DMS114 treated with DMSO at 0.1 percent for 48 hours (cell line): ENCODE measurements at regions not wholly inside any gene's neighbourhood (a gene's known extent, or its start where the extent isn't known, plus 50 kb on each side); places are given as distances from the start of the nearest gene placed in this dataset.

Source experiments
- DNase-seq: peaks from one replicate; lab custom pipeline; 2025; ENCODE audit not compliant: unreplicated experiment; lab: John Stamatoyannopoulos, UW

GRCh38 chr2:65550246-65550645 lies 117.8 kb upstream of the SPRED2 start:
- DNase-seq = no peak

DNA sequence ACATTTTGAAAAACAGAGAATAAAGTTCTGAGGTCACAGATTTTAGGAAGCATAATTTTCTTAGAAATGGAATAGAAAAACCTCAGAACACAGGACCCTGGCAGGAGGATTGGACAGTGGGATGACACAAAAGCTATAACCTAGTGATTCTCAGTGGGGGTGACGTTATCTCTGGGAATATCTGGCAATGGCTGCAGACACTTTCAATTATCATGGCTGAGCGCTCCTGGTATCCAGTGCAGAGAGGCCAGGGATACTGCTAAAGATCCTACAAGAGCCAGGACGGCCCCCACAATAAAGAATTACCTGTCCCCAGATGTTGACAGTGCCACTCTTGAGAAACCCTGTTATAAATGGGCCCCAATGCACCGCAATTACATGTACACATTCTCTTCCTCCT lies 117.2 kb upstream of the SPRED2 start:
- DNase-seq = no peak

GRCh38 chr2:65549257-65549627 lies 116.8 kb upstream of the SPRED2 start:
- no peak for DNase-seq

DNA sequence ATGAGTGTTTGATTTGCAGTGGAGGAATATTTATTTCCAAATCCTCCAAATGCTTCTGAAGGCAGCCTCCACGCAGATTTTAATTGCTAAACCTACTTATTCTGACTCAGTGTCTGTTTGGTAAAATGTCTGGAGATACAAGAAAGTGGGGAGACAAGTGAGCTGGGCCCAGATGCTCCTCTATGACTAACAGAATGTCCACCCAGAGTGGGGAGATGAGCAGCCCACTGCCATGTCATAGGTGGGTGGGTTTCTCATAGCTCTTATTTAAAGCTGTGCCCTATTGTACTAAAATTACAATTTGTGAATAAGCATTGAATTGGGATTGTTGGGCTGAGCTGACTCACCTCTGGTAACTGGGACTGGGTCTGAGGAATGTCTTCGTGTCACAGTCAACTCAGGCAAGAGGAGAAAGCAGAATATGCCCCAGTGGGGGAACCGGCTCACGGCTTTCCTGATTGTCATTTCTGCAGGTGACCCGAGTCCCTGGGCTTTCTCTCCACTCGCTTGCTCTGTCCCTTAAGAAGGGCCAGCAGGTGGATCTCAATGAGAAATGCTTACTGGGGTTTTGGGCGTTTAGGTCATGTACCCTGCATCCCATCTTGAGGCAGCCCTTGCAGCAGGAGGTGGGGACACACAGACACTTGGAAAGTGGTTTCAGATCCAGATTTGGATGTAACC lies 116.3 kb upstream of the SPRED2 start:
- DNase-seq = no peak

GRCh38 chr2:65548064-65548463 lies 115.7 kb upstream of the SPRED2 start:
- DNase-seq = no peak

- DNase-seq = no peak
Measured at GRCh38 chr2:65545837-65546805, 113.7 kb upstream of the SPRED2 start.

GRCh38 chr2:65541773-65542172 lies 109.4 kb upstream of the SPRED2 start:
- no peak for DNase-seq

DNA sequence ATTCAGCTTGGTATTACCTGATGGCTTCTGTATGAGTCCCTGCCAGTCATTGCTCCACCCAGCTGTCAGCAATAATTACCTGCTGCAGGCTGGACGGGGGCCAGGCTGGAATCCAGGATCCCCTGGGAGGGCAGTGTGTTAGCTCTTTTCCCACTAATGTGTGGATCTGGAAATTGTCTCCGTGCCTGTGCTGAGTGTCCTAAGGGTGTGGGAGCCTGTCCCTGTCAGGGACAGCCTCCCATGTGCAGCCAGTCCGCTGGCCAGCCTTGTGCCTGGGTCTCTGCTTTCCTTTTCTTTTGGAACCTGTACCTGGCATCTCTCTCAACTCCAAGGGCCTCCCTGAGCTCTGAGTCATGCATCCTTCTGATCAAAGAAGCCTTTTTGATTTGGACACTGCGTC lies 107.2 kb upstream of the SPRED2 start:
- DNase-seq = no peak

GRCh38 chr2:65537651-65538385 lies 105.4 kb upstream of the SPRED2 start:
- DNase-seq = no peak

DNA sequence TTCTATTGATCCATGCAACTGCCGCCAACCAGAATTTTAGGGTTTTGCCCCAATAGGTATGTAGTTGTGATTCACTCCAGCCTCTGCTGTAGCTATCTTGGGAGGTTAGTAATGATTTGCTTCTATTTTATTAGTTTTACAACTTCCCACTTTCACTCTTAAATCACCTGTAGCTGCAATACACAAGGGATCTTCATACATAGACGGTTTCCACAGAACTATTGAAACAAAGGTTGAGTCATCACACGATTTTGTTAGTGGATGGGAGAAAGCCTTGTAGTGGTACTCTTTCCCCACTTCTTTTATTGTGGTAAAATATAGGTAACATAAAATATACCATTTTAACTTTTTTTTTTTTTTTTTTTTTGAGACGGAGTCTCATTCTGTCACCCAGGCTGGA lies 104.2 kb upstream of the SPRED2 start:
- DNase-seq = no peak

DNA sequence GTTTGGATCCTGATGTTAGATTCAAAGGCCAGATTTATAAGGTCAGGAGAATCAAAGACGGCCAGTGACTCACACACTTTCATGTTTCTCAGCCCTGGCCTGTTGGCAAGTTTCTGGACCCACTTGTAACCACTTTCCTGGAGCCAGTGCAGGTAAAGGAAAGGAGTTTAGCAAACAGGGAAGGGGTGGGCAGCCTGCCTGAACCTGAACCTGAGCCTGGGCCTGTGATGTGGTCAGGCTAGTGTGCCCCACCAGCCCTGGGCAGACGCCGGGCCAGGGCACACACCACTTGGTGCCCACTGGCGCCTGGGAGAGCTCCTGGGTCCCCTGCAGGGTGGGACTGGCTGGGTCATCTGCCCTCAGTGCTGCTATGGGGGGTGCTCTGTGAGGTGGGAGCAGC lies 100.5 kb upstream of the SPRED2 start:
- no peak for DNase-seq

- DNase-seq = no peak
Measured at GRCh38 chr2:65532326-65532725, 99.9 kb upstream of the SPRED2 start.

DNA sequence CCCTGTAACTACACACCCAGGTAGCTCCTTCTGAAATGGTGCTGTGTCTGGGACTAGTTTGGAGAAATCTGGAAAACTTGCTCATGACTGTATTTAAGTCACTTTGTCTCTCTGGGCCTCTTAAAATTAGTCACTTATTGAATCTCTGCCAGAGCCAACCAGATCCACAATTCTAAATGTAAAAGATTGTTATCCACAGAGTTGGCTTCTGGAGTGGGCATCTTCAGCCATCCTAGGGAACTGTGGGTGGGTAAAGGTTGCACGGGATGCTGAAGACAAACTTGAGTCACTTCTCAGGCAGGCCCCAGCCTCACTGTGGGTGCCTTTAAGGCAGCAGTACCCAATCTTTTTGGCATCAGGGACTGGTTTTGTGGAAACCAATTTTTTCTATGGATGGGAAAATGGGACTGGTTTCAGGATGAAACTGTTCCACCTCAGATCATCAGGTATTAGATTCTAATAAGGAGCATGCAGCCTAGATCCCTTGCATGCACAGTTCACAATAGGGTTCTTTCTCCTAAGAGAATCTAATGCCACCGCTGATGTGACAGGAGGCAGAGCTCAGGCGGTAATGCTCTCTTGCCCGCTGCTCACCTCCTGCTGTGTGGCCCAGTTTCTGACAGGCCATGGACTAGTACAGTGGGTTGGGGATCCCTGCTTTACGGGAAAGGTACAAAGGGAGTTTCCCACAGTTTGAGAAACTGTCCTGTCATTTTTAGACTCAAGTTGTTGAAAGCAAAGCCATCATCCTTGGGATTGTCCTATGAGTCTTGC lies 98.3 kb upstream of the SPRED2 start:
- DNase-seq = no peak

DNA sequence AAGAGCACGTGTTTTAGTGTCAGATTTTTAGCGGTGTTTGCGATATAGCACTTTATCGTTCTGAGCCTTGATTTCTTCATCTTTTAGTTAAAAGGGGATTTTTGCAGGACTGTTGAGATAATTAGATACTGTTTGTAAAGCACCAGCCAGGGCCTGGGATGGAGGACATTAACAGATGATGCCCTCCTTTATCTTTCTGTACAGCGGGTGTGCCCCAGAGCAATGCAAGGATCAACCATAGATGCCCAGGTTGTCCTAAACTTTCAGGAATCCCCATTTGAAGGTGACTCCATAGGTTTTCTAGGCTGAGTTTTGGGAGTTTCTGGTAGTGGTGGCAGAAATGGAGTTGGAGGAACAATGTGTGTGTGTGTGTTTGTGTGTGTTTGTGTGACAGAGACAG lies 97.0 kb upstream of the SPRED2 start:
- DNase-seq = no peak

DNA sequence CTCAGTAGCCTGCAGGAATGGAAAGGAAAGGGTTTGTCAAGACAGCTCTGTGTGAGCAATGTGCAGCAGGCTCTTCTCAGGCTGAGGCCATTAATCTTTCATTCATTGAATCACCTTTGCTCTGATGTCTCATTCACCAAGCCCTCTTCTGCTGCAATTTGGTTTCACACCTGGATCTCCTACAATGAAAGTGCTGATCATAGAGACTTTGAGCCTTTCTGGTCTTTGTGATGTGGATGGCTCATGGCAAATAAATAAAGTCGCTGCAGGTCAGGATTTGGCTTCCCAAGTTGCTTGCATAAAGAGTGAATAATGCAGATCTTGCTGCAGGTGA lies 95.8 kb upstream of the SPRED2 start:
- DNase-seq = no peak

GRCh38 chr2:65527451-65528240 lies 95.2 kb upstream of the SPRED2 start:
- no peak for DNase-seq

GRCh38 chr2:65525616-65526231 lies 93.3 kb upstream of the SPRED2 start:
- no peak for DNase-seq

GRCh38 chr2:65522922-65523321 lies 90.5 kb upstream of the SPRED2 start:
- DNase-seq = no peak

GRCh38 chr2:65518751-65519150 lies 86.4 kb upstream of the SPRED2 start:
- no peak for DNase-seq
